KMS-11 (cell line): ENCODE measurements at regions not wholly inside any gene's neighbourhood (a gene's known extent, or its start where the extent isn't known, plus 50 kb on each side); places are given as distances from the start of the nearest gene placed in this dataset.

Experiments used
- H2AFZ ChIP-seq: fragments of 200-600 bp; sonication (generic); 2 replicates; pipeline ENCODE4 v1.6.1; 2016; ENCODE audit warnings: antibody characterized with exemption, mixed run types, low read depth
- H3K27ac ChIP-seq: fragments of 200-600 bp; sonication (generic); 2 replicates; pipeline ENCODE4 v1.6.1; 2016; ENCODE audit warnings: mild to moderate bottlenecking, mixed run types
- H3K27me3 ChIP-seq: fragments of 200-600 bp; sonication (generic); 2 replicates; pipeline ENCODE4 v1.6.1; 2017; ENCODE audit warnings: mild to moderate bottlenecking, low read depth, mixed run types, moderate library complexity; ENCODE audit not compliant: insufficient read depth
- H3K36me3 ChIP-seq: fragments of 200-600 bp; sonication (generic); 2 replicates; pipeline ENCODE4 v1.6.1; 2017; ENCODE audit warnings: mild to moderate bottlenecking, mixed run types; ENCODE audit not compliant: insufficient read depth
- H3K4me1 ChIP-seq: fragments of 200-600 bp; sonication (generic); 2 replicates; pipeline ENCODE4 v1.6.1; 2016; ENCODE audit warnings: mild to moderate bottlenecking, low read depth, mixed run types; ENCODE audit not compliant: poor library complexity, severe bottlenecking
- H3K4me2 ChIP-seq: fragments of 200-600 bp; sonication (generic); 2 replicates; pipeline ENCODE4 v1.7.0; 2016; ENCODE audit warnings: mild to moderate bottlenecking, mixed run types
- H3K4me3 ChIP-seq: fragments of 200-600 bp; sonication (generic); IDR thresholded peaks from 2 replicates; pipeline ENCODE4 v1.6.1; 2017; ENCODE audit warnings: low read depth, low read length, mixed read lengths; ENCODE audit not compliant: insufficient read depth
- H3K79me2 ChIP-seq: fragments of 200-600 bp; sonication (generic); 2 replicates; pipeline ENCODE4 v1.6.1; 2016; ENCODE audit warnings: low read depth, mixed run types; ENCODE audit not compliant: insufficient read depth
- H3K9ac ChIP-seq: fragments of 200-600 bp; sonication (generic); 2 replicates; pipeline ENCODE4 v1.6.1; 2016; ENCODE audit warnings: mild to moderate bottlenecking, mixed run types
- H4K20me1 ChIP-seq: fragments of 200-600 bp; sonication (generic); 2 replicates; pipeline ENCODE4 v1.6.1; 2016; ENCODE audit warnings: mild to moderate bottlenecking, mixed run types; ENCODE audit not compliant: insufficient read depth
- TF ChIP-seq, protein P1 (sequence below): fragments of 200-600 bp; sonication (generic); conservative IDR thresholded peaks from 2 replicates; pipeline ENCODE4 v1.6.1; 2017; ENCODE audit warnings: low read depth, mild to moderate bottlenecking, antibody characterized with exemption, low read length, moderate library complexity, mixed read lengths

DNA sequence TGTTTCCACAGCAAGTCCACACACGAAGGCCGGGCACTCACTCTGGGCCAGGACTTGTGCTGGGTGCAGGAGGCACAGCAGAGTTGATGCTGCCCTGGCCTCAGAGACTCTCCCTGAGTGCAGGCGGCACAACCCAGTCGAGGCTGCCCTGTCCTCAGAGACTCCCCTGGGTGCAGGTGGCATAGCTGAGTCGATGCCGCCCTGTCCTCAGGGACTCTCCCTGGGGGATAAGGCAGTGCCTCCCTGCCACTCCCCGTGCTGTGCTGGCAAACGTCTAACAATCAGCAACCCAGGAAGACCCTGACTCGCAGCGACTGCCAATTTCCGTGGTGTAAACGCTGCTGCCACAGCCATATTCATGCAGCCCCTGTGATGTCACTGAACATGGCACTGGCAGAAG, 93.1 kb downstream of the PDGFA start:
- Histone ChIP-seq H3K79me2 (no peaks in the 10 kb centered on the region), H3K27me3 (peaks cover 61% of the 10 kb centered on the region), H3K36me3 (no peaks in the 10 kb centered on the region), H3K4me1 (no peaks in the 10 kb centered on the region), H2AFZ (no peak overlapping the region), H3K27ac (no peak overlapping the region), H3K9ac (no peak overlapping the region), H3K4me2 (no peak overlapping the region), H4K20me1 (no peaks in the 10 kb centered on the region), H3K4me3 (no peak overlapping the region)
- TF ChIP-seq, protein P1, sequence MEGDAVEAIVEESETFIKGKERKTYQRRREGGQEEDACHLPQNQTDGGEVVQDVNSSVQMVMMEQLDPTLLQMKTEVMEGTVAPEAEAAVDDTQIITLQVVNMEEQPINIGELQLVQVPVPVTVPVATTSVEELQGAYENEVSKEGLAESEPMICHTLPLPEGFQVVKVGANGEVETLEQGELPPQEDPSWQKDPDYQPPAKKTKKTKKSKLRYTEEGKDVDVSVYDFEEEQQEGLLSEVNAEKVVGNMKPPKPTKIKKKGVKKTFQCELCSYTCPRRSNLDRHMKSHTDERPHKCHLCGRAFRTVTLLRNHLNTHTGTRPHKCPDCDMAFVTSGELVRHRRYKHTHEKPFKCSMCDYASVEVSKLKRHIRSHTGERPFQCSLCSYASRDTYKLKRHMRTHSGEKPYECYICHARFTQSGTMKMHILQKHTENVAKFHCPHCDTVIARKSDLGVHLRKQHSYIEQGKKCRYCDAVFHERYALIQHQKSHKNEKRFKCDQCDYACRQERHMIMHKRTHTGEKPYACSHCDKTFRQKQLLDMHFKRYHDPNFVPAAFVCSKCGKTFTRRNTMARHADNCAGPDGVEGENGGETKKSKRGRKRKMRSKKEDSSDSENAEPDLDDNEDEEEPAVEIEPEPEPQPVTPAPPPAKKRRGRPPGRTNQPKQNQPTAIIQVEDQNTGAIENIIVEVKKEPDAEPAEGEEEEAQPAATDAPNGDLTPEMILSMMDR = no peak

- H3K4me2 ChIP-seq = no peak overlapping the region
- TF ChIP-seq, protein P1 = no peak
- H3K4me3 ChIP-seq = no peak overlapping the region
- H4K20me1 ChIP-seq = no peaks in the 10 kb centered on the region
- no peak overlapping the region for H3K27ac ChIP-seq
- no peak overlapping the region for H2AFZ ChIP-seq
- peaks cover 67% of the 10 kb centered on the region for H3K27me3 ChIP-seq
- no peaks in the 10 kb centered on the region for H3K36me3 ChIP-seq
- H3K79me2 ChIP-seq = no peaks in the 10 kb centered on the region
- H3K4me1 ChIP-seq = no peaks in the 10 kb centered on the region
- no peak overlapping the region for H3K9ac ChIP-seq
Observed at GRCh38 chr7:427506-428103, 92.0 kb downstream of the PDGFA start.

DNA sequence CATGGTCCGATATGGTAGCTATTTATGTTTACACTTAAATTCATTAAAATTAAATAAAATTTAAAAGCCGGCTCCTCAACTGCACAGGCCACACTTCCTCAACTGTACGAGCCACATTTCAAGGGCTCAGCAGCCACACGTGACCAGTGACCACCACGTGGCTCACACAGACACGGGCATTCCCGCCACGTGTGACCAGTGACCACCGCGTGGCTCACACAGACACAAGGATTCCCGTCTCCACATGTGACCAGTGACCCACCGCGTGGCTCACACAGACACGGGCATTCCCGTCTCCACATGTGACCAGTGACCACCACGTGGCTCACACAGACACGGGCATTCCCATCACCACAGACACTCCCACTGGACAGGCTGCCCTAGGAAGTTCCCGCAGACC, 91.3 kb downstream of the PDGFA start:
- no peaks in the 10 kb centered on the region for H3K36me3 ChIP-seq
- TF ChIP-seq, protein P1 = no peak
- no peaks in the 10 kb centered on the region for H3K4me1 ChIP-seq
- peaks cover 70% of the 10 kb centered on the region for H3K27me3 ChIP-seq
- H3K4me2 ChIP-seq = no peak overlapping the region
- no peak overlapping the region for H3K9ac ChIP-seq
- no peak overlapping the region for H3K4me3 ChIP-seq
- H3K27ac ChIP-seq = no peak overlapping the region
- no peaks in the 10 kb centered on the region for H4K20me1 ChIP-seq
- no peak overlapping the region for H2AFZ ChIP-seq
- no peaks in the 10 kb centered on the region for H3K79me2 ChIP-seq

DNA sequence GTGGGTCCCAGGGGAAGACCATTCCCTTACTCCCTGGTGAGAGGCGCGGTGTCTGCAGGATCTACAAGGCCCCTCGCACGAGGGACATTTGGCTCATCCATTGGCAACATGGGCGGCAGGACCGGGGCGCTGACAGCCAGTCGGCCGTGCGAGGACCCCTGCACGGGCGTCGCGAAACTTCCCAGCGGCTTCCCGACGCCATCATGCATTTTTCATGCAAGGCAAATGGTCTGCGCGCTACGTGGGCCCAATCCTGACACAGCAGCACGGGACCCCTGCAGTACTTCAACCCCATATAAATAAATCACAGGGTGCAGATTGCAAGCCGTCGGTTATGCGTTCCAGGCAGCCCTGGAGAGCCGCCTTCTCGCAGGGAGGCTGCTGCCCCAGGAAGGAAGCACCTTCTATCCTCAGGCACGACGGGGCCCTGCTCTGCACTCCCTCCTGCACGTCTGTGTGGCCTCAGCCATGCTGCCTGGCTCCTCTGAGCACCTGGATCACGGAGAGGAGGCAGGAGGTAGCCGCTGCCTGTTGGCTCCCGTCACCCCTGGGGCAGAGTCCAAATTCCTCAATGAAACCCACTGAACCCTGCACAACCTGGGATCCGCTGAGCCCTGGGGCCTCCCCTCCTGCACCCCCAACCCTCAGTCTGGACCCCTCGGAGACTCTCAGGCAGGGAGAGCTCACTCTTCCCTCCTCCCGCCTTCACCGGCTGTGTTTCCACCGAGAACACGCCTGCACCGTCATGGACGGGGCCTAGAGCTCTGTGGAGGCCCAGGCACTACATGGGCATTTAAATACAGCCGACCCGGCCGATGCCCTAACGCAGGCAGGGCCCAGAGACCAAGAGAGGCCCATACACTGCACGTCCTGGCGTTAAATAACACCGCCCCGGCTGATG, 90.5 kb downstream of the PDGFA start:
- H3K27ac ChIP-seq = no peak overlapping the region
- peaks cover 70% of the 10 kb centered on the region for H3K27me3 ChIP-seq
- no peaks in the 10 kb centered on the region for H3K36me3 ChIP-seq
- H3K4me1 ChIP-seq = no peaks in the 10 kb centered on the region
- no peaks in the 10 kb centered on the region for H3K79me2 ChIP-seq
- no peak overlapping the region for H2AFZ ChIP-seq
- H3K9ac ChIP-seq = no peak overlapping the region
- H3K4me2 ChIP-seq = no peak overlapping the region
- H3K4me3 ChIP-seq = no peak overlapping the region
- TF ChIP-seq, protein P1 = no peak
- H4K20me1 ChIP-seq = no peaks in the 10 kb centered on the region
